PFSK-1 (cell line): ENCODE measurements at regions not wholly inside any gene's neighbourhood (a gene's known extent, or its start where the extent isn't known, plus 50 kb on each side); places are given as distances from the start of the nearest gene placed in this dataset.

Source experiments
- FOXP2 ChIP-seq: optimal IDR thresholded peaks from 2 replicates; pipeline ENCODE3; 2011; ENCODE audit warnings: borderline replicate concordance, control low read depth, inconsistent platforms; ENCODE audit not compliant: insufficient read depth; ENCODE audit errors: extremely low read length, extremely low read depth
- POLR2AphosphoS5 ChIP-seq: IDR thresholded peaks from 2 replicates; pipeline ENCODE4 v1.6.1; 2012; ENCODE audit warnings: low read depth, mild to moderate bottlenecking, control low read depth, low read length, moderate library complexity
- REST ChIP-seq, 2 experiments: IDR thresholded peaks; 2 replicates each; pipeline versions ENCODE4 v1.6.1 to v1.8.0; 2011 to 2012; ENCODE audit warnings: low read depth in 2 of 2, low read length in 2 of 2, control low read depth in 1 of 2, inconsistent platforms in 1 of 2, mild to moderate bottlenecking in 1 of 2, moderate library complexity in 1 of 2; ENCODE audit not compliant: insufficient read depth in 1 of 2
- SIN3A ChIP-seq: IDR thresholded peaks from 2 replicates; pipeline ENCODE4 v1.6.1; 2012; ENCODE audit warnings: mild to moderate bottlenecking, low read length, moderate library complexity, borderline replicate concordance; ENCODE audit not compliant: insufficient read depth
- TAF1 ChIP-seq: IDR thresholded peaks from 2 replicates; pipeline ENCODE4 v1.6.1; 2012; ENCODE audit warnings: low read length, control low read depth, borderline replicate concordance; ENCODE audit not compliant: insufficient read depth

- TF ChIP-seq TAF1 (no peak), REST (IDR thresholded peaks at IDR 0.05; ENCODE audit: insufficient read depth in 1 of 2, low read depth in 2 of 2, low read length in 2 of 2) (no peak), SIN3A (no peak), POLR2AphosphoS5 (no peak), FOXP2 (no peak)
These were observed 162.1 kb downstream of the QPCT start for GRCh38 chr2:37506407-37507050.

GRCh38 chr2:37507051-37507410 lies 162.6 kb downstream of the QPCT start:
- TF ChIP-seq POLR2AphosphoS5 (no peak), SIN3A (no peak), FOXP2 (no peak), REST (IDR thresholded peaks at IDR 0.05; ENCODE audit: insufficient read depth in 1 of 2, low read depth in 2 of 2, low read length in 2 of 2) (no peak), TAF1 (no peak)

- no peak for TF ChIP-seq SIN3A
- TF ChIP-seq TAF1: no peak
- no peak for TF ChIP-seq REST (IDR thresholded peaks at IDR 0.05; ENCODE audit: insufficient read depth in 1 of 2, low read depth in 2 of 2, low read length in 2 of 2)
These were observed 163.3 kb downstream of the QPCT start for GRCh38 chr2:37507703-37508102.

- no peak for TF ChIP-seq POLR2AphosphoS5
- TF ChIP-seq REST (IDR thresholded peaks at IDR 0.05; ENCODE audit: insufficient read depth in 1 of 2, low read depth in 2 of 2, low read length in 2 of 2): no peak
- no peak for TF ChIP-seq FOXP2
These were observed 158.5 kb downstream of the CDC42EP3 start for GRCh38 chr2:37512971-37513370.

GRCh38 chr2:37523814-37524362 lies 147.6 kb downstream of the CDC42EP3 start:
- no peak for TF ChIP-seq POLR2AphosphoS5

- TF ChIP-seq REST (IDR thresholded peaks at IDR 0.05; ENCODE audit: insufficient read depth in 1 of 2, low read depth in 2 of 2, low read length in 2 of 2): no peak
- TF ChIP-seq TAF1: no peak
- TF ChIP-seq SIN3A: no peak
These were observed 145.1 kb downstream of the CDC42EP3 start for GRCh38 chr2:37526323-37526722.
